ENCODE measurements at regions not wholly inside any gene's neighbourhood (a gene's known extent, or its start where the extent isn't known, plus 50 kb on each side); places are given as distances from the start of the nearest gene placed in this dataset.

- DNase-seq: no peak
Measured at GRCh38 chr1:4146614-4147013, 246.5 kb upstream of the C1orf174 start.

- DNase-seq: no peak
Measured at GRCh38 chr1:4147509-4147908, 247.4 kb upstream of the C1orf174 start.

DNA sequence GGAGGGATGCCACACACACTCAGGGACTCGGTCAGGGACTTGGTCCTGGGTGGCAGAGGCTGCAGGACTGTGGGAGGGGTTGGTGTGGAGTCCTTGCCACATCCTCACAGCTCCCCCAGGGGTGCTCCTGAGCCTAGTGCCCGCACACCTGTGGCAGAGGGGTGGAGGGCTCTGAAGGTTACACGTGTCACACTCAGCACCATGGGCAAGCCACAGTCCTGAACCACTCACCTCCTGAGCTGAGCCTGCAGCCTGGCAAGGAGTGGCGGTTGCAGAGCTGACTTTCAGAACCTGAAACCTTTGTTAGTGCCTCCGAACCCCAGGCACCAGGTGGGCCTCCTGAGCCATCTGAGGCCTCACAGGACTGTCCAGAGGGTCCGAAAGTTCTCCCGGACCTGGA is 249.2 kb upstream of the C1orf174 start:
- DNase-seq: no peak

DNA sequence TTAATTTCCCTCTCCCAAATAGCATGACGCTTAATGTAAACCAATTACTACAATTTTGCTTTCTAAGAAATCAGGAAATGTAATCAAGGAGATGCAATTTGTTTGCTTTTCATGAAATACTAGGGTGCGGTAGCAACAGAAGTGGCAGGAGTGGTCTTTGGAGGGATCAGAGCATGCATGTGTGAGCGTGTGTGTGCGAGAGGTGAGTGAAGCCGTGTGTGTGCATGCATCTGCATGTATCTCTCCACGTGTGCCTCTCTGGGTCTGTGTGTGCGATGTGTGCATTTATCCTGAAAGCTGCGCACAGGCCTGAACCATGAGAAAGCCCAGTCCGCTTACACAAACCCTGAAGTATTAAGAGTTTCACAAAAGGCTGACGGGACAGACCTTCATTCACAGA is 249.8 kb upstream of the C1orf174 start:
- no peak for DNase-seq

DNA sequence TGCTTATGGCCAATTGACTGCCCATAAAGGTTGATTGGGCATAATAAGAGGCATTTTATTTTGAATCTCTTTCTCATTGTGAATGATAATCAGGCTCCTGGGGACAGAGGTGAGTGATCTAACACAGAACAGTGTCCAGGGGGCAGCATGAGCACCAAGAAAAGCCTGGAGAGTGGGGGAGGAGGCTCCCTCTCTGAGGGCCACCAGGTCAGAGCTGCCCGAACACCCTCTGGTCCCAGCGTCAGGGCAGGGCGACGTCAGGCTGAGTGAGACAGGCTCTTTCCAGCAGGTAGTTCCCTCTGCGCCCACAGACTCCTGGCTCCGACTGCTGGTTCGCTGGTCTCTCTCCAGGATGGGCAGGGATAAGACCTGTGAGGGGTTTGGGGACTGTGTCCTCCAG is 250.2 kb upstream of the C1orf174 start:
- no peak for DNase-seq

- no peak for DNase-seq
Measured at GRCh38 chr1:4152266-4152665, 252.2 kb upstream of the C1orf174 start.

- no peak for DNase-seq
Measured at GRCh38 chr1:4153571-4153970, 253.5 kb upstream of the C1orf174 start.

DNA sequence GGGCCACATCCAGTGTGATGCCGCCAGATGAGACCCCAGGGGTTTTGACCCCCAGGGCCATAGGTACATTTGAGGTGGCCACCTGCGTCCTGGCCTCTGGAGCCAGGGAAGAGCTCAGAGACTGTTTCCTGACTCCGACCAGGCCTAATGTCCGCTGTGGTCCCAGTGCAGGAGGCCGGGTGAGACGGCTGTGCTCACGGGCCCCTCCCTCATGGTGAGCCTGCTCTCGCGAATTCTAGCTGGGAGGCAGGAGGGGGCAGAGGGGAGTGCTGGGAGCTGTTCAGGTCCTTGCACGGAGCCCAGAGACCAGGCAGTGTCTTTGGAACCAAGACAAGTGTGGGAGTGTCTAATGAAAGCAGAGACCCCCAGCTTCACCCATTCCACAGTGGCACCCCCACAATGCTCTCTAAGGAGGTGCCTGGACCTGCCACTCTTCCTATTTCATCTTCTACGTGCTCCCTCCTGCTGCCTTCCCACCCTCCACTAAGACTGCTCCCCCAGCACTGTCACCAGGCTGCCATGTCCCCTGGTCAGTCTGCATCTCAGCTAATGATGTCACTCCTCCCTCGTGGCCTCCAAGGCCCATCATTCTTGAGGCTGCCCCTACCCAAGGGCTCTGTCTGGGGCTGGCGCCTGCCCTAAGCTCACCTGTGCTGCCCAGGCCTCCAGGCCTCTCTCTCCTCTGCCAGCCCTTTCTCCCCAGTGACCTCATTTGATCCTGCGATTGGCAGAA is 256.3 kb upstream of the C1orf174 start:
- no peak for DNase-seq

GRCh38 chr1:4160181-4160580 is 260.1 kb upstream of the C1orf174 start:
- no peak for DNase-seq

GRCh38 chr1:4161366-4162006 is 261.4 kb upstream of the C1orf174 start:
- no peak for DNase-seq

- no peak for DNase-seq
Measured at GRCh38 chr1:4164965-4165364, 264.9 kb upstream of the C1orf174 start.

- no peak for DNase-seq
Measured at GRCh38 chr1:4165686-4166300, 265.7 kb upstream of the C1orf174 start.

DNA sequence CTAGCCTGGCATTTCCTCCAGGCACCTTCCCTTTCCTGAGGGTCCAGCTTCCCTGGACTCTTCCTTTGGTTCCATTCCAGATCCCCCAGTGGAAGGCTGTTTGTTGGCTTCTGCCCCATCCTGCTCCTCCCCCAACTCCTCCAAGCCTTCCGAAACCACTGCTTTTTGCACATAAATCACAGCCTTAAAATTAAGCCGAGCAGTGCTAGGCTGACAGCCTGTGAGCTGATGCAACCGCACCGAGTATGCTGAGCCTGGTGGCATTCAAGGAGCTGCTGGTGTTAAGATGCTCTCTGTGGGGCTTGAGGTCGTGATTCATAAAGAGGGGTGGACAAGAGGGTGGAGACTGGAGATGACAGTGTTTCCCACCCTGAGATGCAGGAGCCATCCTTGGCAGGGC is 266.6 kb upstream of the C1orf174 start:
- no peak for DNase-seq

DNA sequence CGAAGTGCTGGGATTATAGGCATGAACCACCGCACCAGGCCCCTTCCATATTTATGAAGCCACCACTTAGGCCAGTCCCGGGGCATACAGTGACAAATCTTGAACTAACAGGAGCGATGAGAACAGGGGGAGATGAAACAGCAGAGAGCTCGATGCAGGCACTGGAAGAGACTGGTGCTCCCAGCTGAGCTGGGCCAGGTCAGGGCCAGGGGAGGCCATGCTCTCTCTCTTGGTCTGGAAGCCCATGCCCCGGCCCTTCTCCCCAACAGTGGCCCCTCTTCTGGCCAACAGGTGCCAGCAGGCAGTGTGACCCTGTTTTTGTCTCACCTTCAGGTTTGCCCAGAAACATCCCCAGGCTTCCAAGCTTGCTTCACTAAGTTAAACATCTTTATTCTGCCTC is 269.9 kb upstream of the C1orf174 start:
- DNase-seq: no peak

DNA sequence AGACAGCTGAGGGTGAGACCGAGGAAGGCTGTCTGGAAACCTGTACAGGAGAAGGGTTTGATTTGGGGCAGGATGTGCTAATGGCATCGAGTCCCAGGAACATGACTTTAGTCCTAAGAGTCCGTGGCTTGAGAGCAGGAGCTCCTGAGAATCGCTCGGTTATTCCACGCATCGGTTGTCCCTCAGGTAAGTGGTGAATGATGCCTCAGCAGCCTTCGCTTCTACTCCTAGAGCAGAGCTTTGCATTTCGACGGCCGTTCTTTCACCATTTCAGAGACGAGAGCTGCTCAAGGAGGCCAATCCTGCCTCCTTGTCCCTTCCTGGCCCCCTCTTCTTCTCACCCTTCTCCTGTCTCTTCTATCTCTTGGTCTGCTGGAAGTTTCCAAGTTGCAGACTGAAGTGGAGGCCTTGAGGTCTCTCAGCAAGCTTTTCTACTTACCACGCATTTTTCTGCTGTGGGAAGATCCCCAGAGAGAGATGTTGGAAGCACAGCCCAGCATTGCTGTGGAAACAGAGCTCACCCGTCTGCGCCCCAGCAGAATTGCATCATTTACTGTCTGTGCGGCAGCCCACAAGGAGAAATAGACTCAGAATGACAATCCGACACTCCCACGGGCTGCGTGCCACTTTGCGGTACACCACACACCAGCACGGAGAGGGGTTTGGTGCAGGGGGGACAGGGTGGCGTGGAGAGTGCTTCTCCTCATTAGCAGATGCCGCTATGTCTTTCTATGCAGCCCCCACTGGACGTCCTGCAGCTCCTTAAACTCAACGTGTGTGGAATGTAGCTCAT is 270.7 kb upstream of the C1orf174 start:
- no peak for DNase-seq

DNA sequence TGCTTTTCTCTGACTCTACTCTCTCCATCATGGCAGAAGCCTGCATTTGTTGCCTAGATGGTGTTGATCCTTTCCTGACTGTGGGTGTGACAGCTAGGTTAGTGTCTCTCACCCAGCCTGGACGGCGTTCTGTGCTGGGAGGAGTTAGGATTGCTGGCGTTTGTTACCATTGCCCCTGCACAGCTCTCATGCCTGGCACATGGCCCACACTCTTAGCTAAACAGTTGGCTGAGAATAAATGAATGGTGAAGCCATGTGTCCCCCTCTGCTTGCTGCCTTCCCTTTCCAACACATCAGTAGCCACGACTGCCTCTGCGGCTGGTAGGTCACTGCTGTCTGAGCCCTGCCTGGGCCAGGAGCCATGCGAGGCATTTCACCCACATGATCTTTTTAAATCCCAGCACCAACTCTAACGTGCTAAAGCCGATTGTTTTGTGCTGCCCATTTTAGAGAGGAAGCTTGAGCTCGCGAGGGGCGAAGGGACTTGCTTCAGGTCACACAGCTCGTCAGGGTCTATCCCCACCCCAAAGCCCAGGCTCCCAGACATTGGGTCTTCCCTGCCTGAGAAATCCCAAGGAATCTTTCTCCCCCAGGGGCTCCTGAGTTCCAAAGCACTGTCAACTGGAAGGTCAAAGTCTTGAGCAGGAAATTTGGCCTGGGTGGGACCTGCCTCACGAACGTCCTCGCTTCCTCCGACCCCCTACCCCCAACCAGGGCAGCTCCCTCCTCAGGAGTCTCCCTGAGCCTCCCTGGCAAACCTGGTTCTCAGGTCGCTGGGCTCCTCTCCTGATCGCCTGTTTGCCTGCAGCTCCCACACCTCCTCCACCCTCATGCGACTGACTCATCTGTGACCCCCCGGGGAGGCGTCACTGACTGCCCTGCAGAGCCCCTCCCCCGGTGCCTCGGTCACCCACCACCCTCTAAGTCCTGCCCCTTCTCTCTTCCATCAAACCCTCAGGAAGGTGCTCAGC is 271.7 kb upstream of the C1orf174 start:
- no peak for DNase-seq

GRCh38 chr1:4172644-4173599 is 272.9 kb upstream of the C1orf174 start:
- peak; percentile 40 for DNase-seq

- no peak for DNase-seq
Measured at GRCh38 chr1:4173731-4174130, 273.7 kb upstream of the C1orf174 start.

GRCh38 chr1:4174291-4175200 is 274.5 kb upstream of the C1orf174 start:
- DNase-seq: no peak
